ENCODE measurements at regions not wholly inside any gene's neighbourhood (a gene's known extent, or its start where the extent isn't known, plus 50 kb on each side); places are given as distances from the start of the nearest gene placed in this dataset.

- no peak for TF ChIP-seq CTCF (IDR thresholded peaks at IDR 0.05 in 4 of 5, conservative IDR thresholded peaks at IDR 0.05 in 1 of 5)
- no peak for TF ChIP-seq POLR2A (IDR thresholded peaks at IDR 0.05)
These were observed 1003.6 kb downstream of the CDH9 start for GRCh38 chr5:26034813-26035212.

Measured in gastrocnemius medialis (tissue), 4 donors.